ENCODE measurements at regions not wholly inside any gene's neighbourhood (a gene's known extent, or its start where the extent isn't known, plus 50 kb on each side); places are given as distances from the start of the nearest gene placed in this dataset.

DNA sequence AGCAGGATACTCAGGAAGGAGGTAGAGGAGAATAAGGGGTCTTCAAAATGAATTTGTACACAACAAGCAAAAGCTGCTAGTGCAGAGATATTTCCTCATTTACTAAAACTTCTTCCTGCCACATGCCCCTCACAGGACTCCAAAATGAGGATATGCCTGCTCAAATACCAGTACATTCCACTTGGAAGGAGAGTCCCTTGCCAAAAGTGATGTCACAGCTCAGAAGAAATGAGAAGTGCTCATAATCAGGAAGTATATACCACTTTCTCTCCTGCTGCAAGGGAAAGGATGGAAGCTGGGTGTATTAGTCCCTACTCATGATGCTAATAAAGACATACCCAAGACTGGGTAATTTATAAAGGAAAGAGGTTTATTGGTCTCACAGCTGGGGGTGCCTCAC is 87.7 kb upstream of the FSHR start:
- no peaks in the 10 kb centered on the region for H4K20me1 ChIP-seq (replicated peaks; ENCODE audit: insufficient read depth)
- no peak overlapping the region for H3K4me3 Mint-ChIP-seq
- no peaks in the 10 kb centered on the region for H3K4me1 Mint-ChIP-seq

More for the DNA sequence above, 87.7 kb upstream of the FSHR start:
- Histone ChIP-seq H3K27ac (ENCODE audit: low read depth) (no peak overlapping the region), H3K79me2 (replicated peaks; ENCODE audit: insufficient read depth) (no peaks in the 10 kb centered on the region), H3K4me2 (no peak overlapping the region), H3K4me1 (ENCODE audit: insufficient read depth) (no peaks in the 10 kb centered on the region), H3K4me3 (no peak overlapping the region), H3K9me2 (ENCODE audit: insufficient read depth) (no peaks in the 10 kb centered on the region), H3K27me3 (ENCODE audit: insufficient read depth) (no peaks in the 10 kb centered on the region), H2AFZ (no peak overlapping the region), H3K36me3 (ENCODE audit: insufficient read depth) (no peaks in the 10 kb centered on the region), H3F3A (replicated peaks; ENCODE audit: low read depth) (no peaks in the 10 kb centered on the region)
- TF ChIP-seq STAT1 (IDR thresholded peaks at IDR 0.05; ENCODE audit: unreplicated experiment) (no peak), EZH2phosphoT487 (IDR thresholded peaks at IDR 0.05; ENCODE audit: unreplicated experiment) (no peak), NANOG (IDR thresholded peaks at IDR 0.05; ENCODE audit: borderline replicate concordance) (no peak), ZNF114 (CRISPR knock-in tag; IDR thresholded peaks at IDR 0.05) (no peak), POLR2AphosphoS5 (IDR thresholded peaks at IDR 0.05; ENCODE audit: low read depth) (no peak)
- TF ChIP-seq, protein P1, sequence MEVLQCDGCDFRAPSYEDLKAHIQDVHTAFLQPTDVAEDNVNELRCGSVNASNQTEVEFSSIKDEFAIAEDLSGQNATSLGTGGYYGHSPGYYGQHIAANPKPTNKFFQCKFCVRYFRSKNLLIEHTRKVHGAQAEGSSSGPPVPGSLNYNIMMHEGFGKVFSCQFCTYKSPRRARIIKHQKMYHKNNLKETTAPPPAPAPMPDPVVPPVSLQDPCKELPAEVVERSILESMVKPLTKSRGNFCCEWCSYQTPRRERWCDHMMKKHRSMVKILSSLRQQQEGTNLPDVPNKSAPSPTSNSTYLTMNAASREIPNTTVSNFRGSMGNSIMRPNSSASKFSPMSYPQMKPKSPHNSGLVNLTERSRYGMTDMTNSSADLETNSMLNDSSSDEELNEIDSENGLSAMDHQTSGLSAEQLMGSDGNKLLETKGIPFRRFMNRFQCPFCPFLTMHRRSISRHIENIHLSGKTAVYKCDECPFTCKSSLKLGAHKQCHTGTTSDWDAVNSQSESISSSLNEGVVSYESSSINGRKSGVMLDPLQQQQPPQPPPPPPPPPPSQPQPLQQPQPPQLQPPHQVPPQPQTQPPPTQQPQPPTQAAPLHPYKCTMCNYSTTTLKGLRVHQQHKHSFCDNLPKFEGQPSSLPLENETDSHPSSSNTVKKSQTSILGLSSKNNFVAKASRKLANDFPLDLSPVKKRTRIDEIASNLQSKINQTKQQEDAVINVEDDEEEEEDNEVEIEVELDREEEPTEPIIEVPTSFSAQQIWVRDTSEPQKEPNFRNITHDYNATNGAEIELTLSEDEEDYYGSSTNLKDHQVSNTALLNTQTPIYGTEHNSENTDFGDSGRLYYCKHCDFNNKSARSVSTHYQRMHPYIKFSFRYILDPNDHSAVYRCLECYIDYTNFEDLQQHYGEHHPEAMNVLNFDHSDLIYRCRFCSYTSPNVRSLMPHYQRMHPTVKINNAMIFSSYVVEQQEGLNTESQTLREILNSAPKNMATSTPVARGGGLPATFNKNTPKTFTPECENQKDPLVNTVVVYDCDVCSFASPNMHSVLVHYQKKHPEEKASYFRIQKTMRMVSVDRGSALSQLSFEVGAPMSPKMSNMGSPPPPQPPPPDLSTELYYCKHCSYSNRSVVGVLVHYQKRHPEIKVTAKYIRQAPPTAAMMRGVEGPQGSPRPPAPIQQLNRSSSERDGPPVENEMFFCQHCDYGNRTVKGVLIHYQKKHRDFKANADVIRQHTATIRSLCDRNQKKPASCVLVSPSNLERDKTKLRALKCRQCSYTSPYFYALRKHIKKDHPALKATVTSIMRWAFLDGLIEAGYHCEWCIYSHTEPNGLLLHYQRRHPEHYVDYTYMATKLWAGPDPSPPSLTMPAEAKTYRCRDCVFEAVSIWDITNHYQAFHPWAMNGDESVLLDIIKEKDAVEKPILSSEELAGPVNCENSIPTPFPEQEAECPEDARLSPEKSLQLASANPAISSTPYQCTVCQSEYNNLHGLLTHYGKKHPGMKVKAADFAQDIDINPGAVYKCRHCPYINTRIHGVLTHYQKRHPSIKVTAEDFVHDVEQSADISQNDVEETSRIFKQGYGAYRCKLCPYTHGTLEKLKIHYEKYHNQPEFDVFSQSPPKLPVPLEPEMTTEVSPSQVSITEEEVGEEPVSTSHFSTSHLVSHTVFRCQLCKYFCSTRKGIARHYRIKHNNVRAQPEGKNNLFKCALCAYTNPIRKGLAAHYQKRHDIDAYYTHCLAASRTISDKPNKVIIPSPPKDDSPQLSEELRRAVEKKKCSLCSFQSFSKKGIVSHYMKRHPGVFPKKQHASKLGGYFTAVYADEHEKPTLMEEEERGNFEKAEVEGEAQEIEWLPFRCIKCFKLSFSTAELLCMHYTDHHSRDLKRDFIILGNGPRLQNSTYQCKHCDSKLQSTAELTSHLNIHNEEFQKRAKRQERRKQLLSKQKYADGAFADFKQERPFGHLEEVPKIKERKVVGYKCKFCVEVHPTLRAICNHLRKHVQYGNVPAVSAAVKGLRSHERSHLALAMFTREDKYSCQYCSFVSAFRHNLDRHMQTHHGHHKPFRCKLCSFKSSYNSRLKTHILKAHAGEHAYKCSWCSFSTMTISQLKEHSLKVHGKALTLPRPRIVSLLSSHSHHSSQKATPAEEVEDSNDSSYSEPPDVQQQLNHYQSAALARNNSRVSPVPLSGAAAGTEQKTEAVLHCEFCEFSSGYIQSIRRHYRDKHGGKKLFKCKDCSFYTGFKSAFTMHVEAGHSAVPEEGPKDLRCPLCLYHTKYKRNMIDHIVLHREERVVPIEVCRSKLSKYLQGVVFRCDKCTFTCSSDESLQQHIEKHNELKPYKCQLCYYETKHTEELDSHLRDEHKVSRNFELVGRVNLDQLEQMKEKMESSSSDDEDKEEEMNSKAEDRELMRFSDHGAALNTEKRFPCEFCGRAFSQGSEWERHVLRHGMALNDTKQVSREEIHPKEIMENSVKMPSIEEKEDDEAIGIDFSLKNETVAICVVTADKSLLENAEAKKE (CRISPR knock-in tag; IDR thresholded peaks at IDR 0.05), result no peak
- TF ChIP-seq, protein P2, sequence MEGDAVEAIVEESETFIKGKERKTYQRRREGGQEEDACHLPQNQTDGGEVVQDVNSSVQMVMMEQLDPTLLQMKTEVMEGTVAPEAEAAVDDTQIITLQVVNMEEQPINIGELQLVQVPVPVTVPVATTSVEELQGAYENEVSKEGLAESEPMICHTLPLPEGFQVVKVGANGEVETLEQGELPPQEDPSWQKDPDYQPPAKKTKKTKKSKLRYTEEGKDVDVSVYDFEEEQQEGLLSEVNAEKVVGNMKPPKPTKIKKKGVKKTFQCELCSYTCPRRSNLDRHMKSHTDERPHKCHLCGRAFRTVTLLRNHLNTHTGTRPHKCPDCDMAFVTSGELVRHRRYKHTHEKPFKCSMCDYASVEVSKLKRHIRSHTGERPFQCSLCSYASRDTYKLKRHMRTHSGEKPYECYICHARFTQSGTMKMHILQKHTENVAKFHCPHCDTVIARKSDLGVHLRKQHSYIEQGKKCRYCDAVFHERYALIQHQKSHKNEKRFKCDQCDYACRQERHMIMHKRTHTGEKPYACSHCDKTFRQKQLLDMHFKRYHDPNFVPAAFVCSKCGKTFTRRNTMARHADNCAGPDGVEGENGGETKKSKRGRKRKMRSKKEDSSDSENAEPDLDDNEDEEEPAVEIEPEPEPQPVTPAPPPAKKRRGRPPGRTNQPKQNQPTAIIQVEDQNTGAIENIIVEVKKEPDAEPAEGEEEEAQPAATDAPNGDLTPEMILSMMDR (conservative IDR thresholded peaks at IDR 0.05; ENCODE audit: low read depth in 2 of 2), result no peak
- no peak for DNase-seq (ENCODE audit: low spot score)
- ATAC-seq, result no peak
- no peaks in the 10 kb centered on the region for H3K36me3 Mint-ChIP-seq (ENCODE audit: low read depth)
- peaks cover 7% of the 10 kb centered on the region for H3K27me3 Mint-ChIP-seq (ENCODE audit: insufficient read depth, low read depth, poor library complexity)
- no peaks in the 10 kb centered on the region; the same call in 2 of the 3 replicates for H3K9me3 Mint-ChIP-seq
- no peak overlapping the region for H3K27ac Mint-ChIP-seq

Measured in GM23338 (cell line).